ENCODE measurements at regions not wholly inside any gene's neighbourhood (a gene's known extent, or its start where the extent isn't known, plus 50 kb on each side); places are given as distances from the start of the nearest gene placed in this dataset.
"Not testable (repeated sequence)": the region's sequence is repeated elsewhere in the genome, so short reads cannot be mapped to it uniquely, and the experiment has no call there.

- TF ChIP-seq JUNB (IDR thresholded peaks at IDR 0.05; ENCODE audit: unreplicated experiment) (no peak), ETS1 (IDR thresholded peaks at IDR 0.05) (no peak), POLR2AphosphoS5 (IDR thresholded peaks at IDR 0.05; ENCODE audit: low read depth) (no peak), CTCF (conservative IDR thresholded peaks at IDR 0.05; ENCODE audit: low read depth in 2 of 2) (no peak), REST (IDR thresholded peaks at IDR 0.05; ENCODE audit: unreplicated experiment) (no peak), CREB1 (CRISPR knock-in tag; IDR thresholded peaks at IDR 0.05; ENCODE audit: low read depth) (no peak), NANOG (IDR thresholded peaks at IDR 0.05; ENCODE audit: borderline replicate concordance) (no peak)
Measured at GRCh38 chr6:27809067-27809938, 102.9 kb downstream of the OR2B2 start (continued).

DNA sequence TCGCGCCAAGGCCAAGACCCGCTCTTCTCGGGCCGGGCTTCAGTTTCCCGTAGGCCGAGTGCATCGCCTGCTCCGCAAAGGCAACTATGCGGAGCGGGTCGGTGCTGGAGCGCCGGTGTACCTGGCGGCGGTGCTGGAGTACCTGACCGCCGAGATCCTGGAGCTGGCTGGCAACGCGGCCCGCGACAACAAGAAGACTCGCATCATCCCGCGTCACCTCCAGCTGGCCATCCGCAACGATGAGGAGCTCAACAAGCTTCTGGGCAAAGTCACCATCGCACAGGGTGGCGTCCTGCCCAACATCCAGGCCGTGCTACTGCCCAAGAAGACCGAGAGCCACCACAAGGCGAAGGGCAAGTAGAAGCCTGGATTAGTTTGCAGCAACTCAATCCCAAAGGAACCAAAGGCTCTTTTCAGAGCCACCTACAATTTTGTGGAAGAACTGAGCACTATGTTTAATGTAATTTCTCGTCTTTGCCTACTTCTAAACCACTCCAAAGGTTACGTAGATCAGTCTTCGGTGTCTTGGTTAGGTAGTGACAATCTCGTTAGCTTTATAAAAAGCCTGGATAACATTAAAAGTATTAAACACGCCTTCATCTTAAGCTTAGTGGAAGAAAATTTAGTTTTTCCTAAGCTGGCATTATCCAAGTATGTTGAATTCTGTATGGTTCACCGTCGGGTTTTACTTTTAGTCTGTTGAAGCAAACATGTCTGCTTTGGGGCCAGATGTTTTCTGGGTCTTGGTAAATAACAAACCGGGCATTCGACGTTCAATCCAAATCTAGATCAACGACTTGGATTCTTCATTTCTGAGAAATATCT lies 103.7 kb downstream of the OR2B2 start:
- not testable (repeated sequence) for H3K9me3 Mint-ChIP-seq; H3K9me2 ChIP-seq (ENCODE audit: insufficient read depth); H3K36me3 Mint-ChIP-seq (ENCODE audit: low read depth); H4K20me1 ChIP-seq (replicated peaks; ENCODE audit: insufficient read depth); H2AFZ ChIP-seq; H3K36me3 ChIP-seq (ENCODE audit: insufficient read depth); H3F3A ChIP-seq (replicated peaks; ENCODE audit: low read depth); H3K79me2 ChIP-seq (replicated peaks; ENCODE audit: insufficient read depth); H3K27me3 ChIP-seq (ENCODE audit: insufficient read depth)
- H3K27me3 Mint-ChIP-seq (ENCODE audit: insufficient read depth, low read depth, poor library complexity), result peaks cover 54% of the 10 kb centered on the region
- H3K4me3 ChIP-seq, result peak overlapping the region; percentile 81
- peaks cover 23% of the 10 kb centered on the region; the same call in 2 of the 3 replicates for H3K4me1 Mint-ChIP-seq
- H3K27ac ChIP-seq (ENCODE audit: low read depth), result peak overlapping the region; percentile 99
- H3K27ac Mint-ChIP-seq, result peak overlapping the region; percentile 100
- peaks cover 12% of the 10 kb centered on the region for H3K4me1 ChIP-seq (ENCODE audit: insufficient read depth)
- peak overlapping the region; percentile 72 for H3K4me2 ChIP-seq
- peak; percentile 66 for TF ChIP-seq POLR2AphosphoS5 (IDR thresholded peaks at IDR 0.05; ENCODE audit: low read depth)
- H3K4me3 Mint-ChIP-seq, result peak overlapping the region; percentile 98
- ATAC-seq, result peak; percentile 3
- DNase-seq (ENCODE audit: low spot score), result peak; percentile 44
